H1 (cell line): ENCODE measurements at regions not wholly inside any gene's neighbourhood (a gene's known extent, or its start where the extent isn't known, plus 50 kb on each side); places are given as distances from the start of the nearest gene placed in this dataset.

ENCODE experiments used
- CTCF ChIP-seq, 3 experiments: IDR thresholded peaks; 1 replicate in 2 of 3; 2 replicates in 1 of 3; pipeline versions ENCODE4 v1.5.1 to v1.6.1; 2011; ENCODE audit warnings: low read length in 3 of 3, mild to moderate bottlenecking in 3 of 3, inconsistent platforms in 2 of 3, low read depth in 1 of 3, moderate library complexity in 1 of 3; ENCODE audit not compliant: insufficient read depth in 1 of 3; ENCODE audit errors: control extremely low read depth in 1 of 3
- EZH2 ChIP-seq: fragments of 200-600 bp; sonication (generic); IDR thresholded peaks from 2 replicates; pipeline ENCODE4 v1.7.1; 2012; ENCODE audit warnings: low read depth, mild to moderate bottlenecking, moderate library complexity, low read length, inconsistent platforms; ENCODE audit not compliant: severe bottlenecking

GRCh38 chr11:128294671-128295050 lies 292.7 kb downstream of the ETS1 start:
- no peak for TF ChIP-seq CTCF (IDR thresholded peaks at IDR 0.05; ENCODE audit: control extremely low read depth in 1 of 3, insufficient read depth in 1 of 3, low read depth in 1 of 3, low read length in 3 of 3)
- TF ChIP-seq EZH2, result no peak
